Endodermal cell (in vitro differentiated cells): ENCODE measurements at regions not wholly inside any gene's neighbourhood (a gene's known extent, or its start where the extent isn't known, plus 50 kb on each side); places are given as distances from the start of the nearest gene placed in this dataset.
A peak's percentile ranks its signal among the peaks of the same experiment; 100 is the strongest.

Experiments
- DNase-seq: peaks from one replicate; pipeline ENCODE4 v3.0.0-alpha.2; 2017
- H3K27ac ChIP-seq: 2 replicates; pipeline ENCODE4 v1.5.1; 2013; ENCODE audit warnings: mild to moderate bottlenecking, low read depth, low read length, moderate library complexity
- H3K27me3 ChIP-seq: 2 replicates; pipeline ENCODE4 v1.6.1; 2013; ENCODE audit warnings: mild to moderate bottlenecking, low read length, moderate library complexity; ENCODE audit not compliant: insufficient read depth, control insufficient read depth, poor library complexity, severe bottlenecking
- H3K36me3 ChIP-seq: 2 replicates; pipeline ENCODE4 v1.7.0; 2013; ENCODE audit warnings: mild to moderate bottlenecking, low read length, moderate library complexity; ENCODE audit not compliant: control insufficient read depth, insufficient read depth
- H3K4me1 ChIP-seq: one replicate; pipeline ENCODE4 v1.7.0; 2013; ENCODE audit warnings: low read length; ENCODE audit not compliant: control insufficient read depth, insufficient read depth
- H3K4me3 ChIP-seq: 2 replicates; pipeline ENCODE4 v1.5.1; 2013; ENCODE audit warnings: mild to moderate bottlenecking, low read length, moderate library complexity
- H3K9ac ChIP-seq: 2 replicates; pipeline ENCODE4 v1.6.1; 2013; ENCODE audit warnings: mild to moderate bottlenecking, low read length, moderate library complexity; ENCODE audit not compliant: poor library complexity, severe bottlenecking; ENCODE audit errors: extremely low read depth
- H3K9me3 ChIP-seq: 2 replicates; pipeline ENCODE4 v1.6.1; 2013; ENCODE audit warnings: mild to moderate bottlenecking, low read length, moderate library complexity; ENCODE audit not compliant: control insufficient read depth
- H3K27ac Mint-ChIP-seq: 2 replicates; pipeline ENCODE4 v1.8.0; 2020; ENCODE audit warnings: mixed read lengths
- H3K27me3 Mint-ChIP-seq: 2 replicates; pipeline ENCODE4 v1.8.0; 2021; ENCODE audit warnings: mild to moderate bottlenecking, mixed read lengths; ENCODE audit not compliant: insufficient read depth
- H3K36me3 Mint-ChIP-seq: 2 replicates; pipeline ENCODE4 v1.8.0; 2020; ENCODE audit warnings: low read depth, mixed read lengths
- H3K4me1 Mint-ChIP-seq: 2 replicates; pipeline ENCODE4 v1.8.0; 2020; ENCODE audit warnings: mixed read lengths
- H3K4me3 Mint-ChIP-seq: 2 replicates; pipeline ENCODE4 v1.8.0; 2020; ENCODE audit warnings: mild to moderate bottlenecking, moderate library complexity, mixed read lengths
- H3K9me3 Mint-ChIP-seq: 2 replicates; pipeline ENCODE4 v1.8.0; 2020; ENCODE audit warnings: mild to moderate bottlenecking, mixed read lengths
- WGBS, 2 experiments: methylation state at CpG; one replicate each; pipeline versions ENCODE4 v1.1.5 to v1.1.7; 2013; ENCODE audit warnings: missing lambda C conversion rate in 2 of 2, mixed read lengths in 1 of 2; ENCODE audit not compliant: insufficient coverage in 1 of 2, insufficient read length in 1 of 2; 5-methylcytosine and 5-hydroxymethylcytosine counted together
- TF ChIP-seq, protein P1 (sequence below): fragments of 200-600 bp; sonication (generic); conservative IDR thresholded peaks from 2 replicates; pipeline ENCODE4 v1.5.0; 2021; ENCODE audit warnings: antibody characterized with exemption, mild to moderate bottlenecking

GRCh38 chr5:39547553-39548154, 122.9 kb upstream of the DAB2 start:
- Histone ChIP-seq H3K27me3 (no peaks in the 10 kb centered on the region), H3K9ac (no peak overlapping the region), H3K9me3 (no peaks in the 10 kb centered on the region), H3K36me3 (no peaks in the 10 kb centered on the region), H3K4me1 (no peaks in the 10 kb centered on the region), H3K27ac (no peak overlapping the region), H3K4me3 (no peak overlapping the region)
- no peaks in the 10 kb centered on the region for H3K36me3 Mint-ChIP-seq
- 33 to 50% methylated on average over 3 to 9 of the region's 9 CpGs for WGBS, 2 experiments
- peaks cover 4% of the 10 kb centered on the region for H3K4me1 Mint-ChIP-seq
- DNase-seq = no peak
- no peaks in the 10 kb centered on the region for H3K9me3 Mint-ChIP-seq
- H3K27me3 Mint-ChIP-seq = no peaks in the 10 kb centered on the region
- no peak overlapping the region for H3K4me3 Mint-ChIP-seq
- no peak overlapping the region for H3K27ac Mint-ChIP-seq
- TF ChIP-seq, protein P1, sequence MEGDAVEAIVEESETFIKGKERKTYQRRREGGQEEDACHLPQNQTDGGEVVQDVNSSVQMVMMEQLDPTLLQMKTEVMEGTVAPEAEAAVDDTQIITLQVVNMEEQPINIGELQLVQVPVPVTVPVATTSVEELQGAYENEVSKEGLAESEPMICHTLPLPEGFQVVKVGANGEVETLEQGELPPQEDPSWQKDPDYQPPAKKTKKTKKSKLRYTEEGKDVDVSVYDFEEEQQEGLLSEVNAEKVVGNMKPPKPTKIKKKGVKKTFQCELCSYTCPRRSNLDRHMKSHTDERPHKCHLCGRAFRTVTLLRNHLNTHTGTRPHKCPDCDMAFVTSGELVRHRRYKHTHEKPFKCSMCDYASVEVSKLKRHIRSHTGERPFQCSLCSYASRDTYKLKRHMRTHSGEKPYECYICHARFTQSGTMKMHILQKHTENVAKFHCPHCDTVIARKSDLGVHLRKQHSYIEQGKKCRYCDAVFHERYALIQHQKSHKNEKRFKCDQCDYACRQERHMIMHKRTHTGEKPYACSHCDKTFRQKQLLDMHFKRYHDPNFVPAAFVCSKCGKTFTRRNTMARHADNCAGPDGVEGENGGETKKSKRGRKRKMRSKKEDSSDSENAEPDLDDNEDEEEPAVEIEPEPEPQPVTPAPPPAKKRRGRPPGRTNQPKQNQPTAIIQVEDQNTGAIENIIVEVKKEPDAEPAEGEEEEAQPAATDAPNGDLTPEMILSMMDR = peak; percentile 89

GRCh38 chr5:39544941-39545340, 120.2 kb upstream of the DAB2 start:
- no peaks in the 10 kb centered on the region for H3K36me3 ChIP-seq
- no peak for DNase-seq
- WGBS, 2 experiments = 89 to 92% methylated on average over 2 to 3 of the region's 3 CpGs
- no peaks in the 10 kb centered on the region for H3K9me3 ChIP-seq
- Mint-ChIP-seq H3K27ac (no peak overlapping the region), H3K4me3 (no peak overlapping the region), H3K9me3 (no peaks in the 10 kb centered on the region), H3K4me1 (peaks cover 4% of the 10 kb centered on the region), H3K36me3 (no peaks in the 10 kb centered on the region), H3K27me3 (no peaks in the 10 kb centered on the region)
- TF ChIP-seq, protein P1 = no peak
- no peak overlapping the region for H3K4me3 ChIP-seq
- no peak overlapping the region for H3K27ac ChIP-seq
- no peaks in the 10 kb centered on the region for H3K4me1 ChIP-seq
- H3K27me3 ChIP-seq = no peaks in the 10 kb centered on the region
- H3K9ac ChIP-seq = no peak overlapping the region

DNA sequence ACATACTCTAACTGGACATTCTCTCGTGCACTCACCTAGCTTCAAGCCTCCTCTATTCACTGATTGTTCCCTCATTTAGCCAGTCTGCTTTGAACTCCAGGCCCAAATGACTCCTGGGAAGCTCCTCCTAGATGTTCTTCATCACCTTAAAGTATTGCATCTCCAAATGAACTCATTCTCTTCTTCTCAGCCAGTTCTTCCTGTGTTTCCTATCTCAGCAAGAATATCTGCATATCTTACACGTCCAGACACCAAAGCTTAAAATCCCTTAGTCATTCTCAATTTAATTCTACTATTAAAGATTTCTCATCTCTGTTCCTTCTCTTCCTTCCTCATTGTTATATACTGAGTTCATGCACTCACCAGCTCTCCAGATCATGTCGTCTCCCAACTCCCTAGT, 118.6 kb upstream of the DAB2 start:
- H3K9me3 Mint-ChIP-seq = no peaks in the 10 kb centered on the region
- no peak overlapping the region for H3K9ac ChIP-seq
- H3K4me1 ChIP-seq = no peaks in the 10 kb centered on the region
- H3K27me3 ChIP-seq = no peaks in the 10 kb centered on the region
- no peak overlapping the region for H3K27ac ChIP-seq
- no peaks in the 10 kb centered on the region for H3K27me3 Mint-ChIP-seq
- H3K36me3 Mint-ChIP-seq = no peaks in the 10 kb centered on the region
- H3K4me1 Mint-ChIP-seq = peaks cover 4% of the 10 kb centered on the region
- H3K36me3 ChIP-seq = no peaks in the 10 kb centered on the region
- H3K4me3 ChIP-seq = no peak overlapping the region
- no peak overlapping the region for H3K27ac Mint-ChIP-seq
- TF ChIP-seq, protein P1 = no peak
- no peak for DNase-seq
- H3K9me3 ChIP-seq = no peaks in the 10 kb centered on the region
- 83 to 92% methylated on average over 2 to 3 of the region's 3 CpGs for WGBS, 2 experiments
- no peak overlapping the region for H3K4me3 Mint-ChIP-seq
